A549 (cell line): ENCODE measurements at regions not wholly inside any gene's neighbourhood (a gene's known extent, or its start where the extent isn't known, plus 50 kb on each side); places are given as distances from the start of the nearest gene placed in this dataset.

ENCODE experiments used
- ATAC-seq, 2 experiments: fragments of 200-7000 bp in 1 of 2; fragments of >200 bp in 1 of 2; cut with Nextera tagmentation in 1 of 2; cut with Tn5 transposase in 1 of 2; 3 replicates each; pipeline versions ENCODE4 v1.8.0 to v1.9.1; 2018 to 2020; ENCODE audit warnings: mild to moderate bottlenecking in 1 of 2, moderate library complexity in 1 of 2
- CTCF ChIA-PET: fragments of 300-600 bp; sonication (Branson Sonifier 250); formaldehyde crosslinking; extraction: SDS; loops from one replicate; lab custom pipeline; 2021; ENCODE audit warnings: antibody characterized with exemption, inconsistent platforms; lab: Yijun Ruan, JAX
- POLR2A ChIA-PET: fragments of 350-600 bp; formaldehyde crosslinking; extraction: SDS; loops from one replicate; lab custom pipeline; 2021; ENCODE audit warnings: antibody characterized with exemption, inconsistent platforms; lab: Yijun Ruan, JAX
- DNase-seq, 2 experiments: peaks; one replicate each; pipeline versions ENCODE4 v3.0.0 to v3.0.0-alpha.2; 2011 to 2016; ENCODE audit warnings: low read depth in 1 of 2, low spot score in 1 of 2
- FAIRE-seq: peaks from 2 replicates; lab custom pipeline; 2011; peaks lifted over from hg19 to GRCh38; lab: Jason Lieb, UNC
- H3K27ac ChIP-seq, 2 experiments: fragments of >200 bp; sonication (Bioruptor Twin); formaldehyde crosslinking; 3 replicates each; pipeline ENCODE4 v1.5.1; 2016 to 2017
- H3K4me1 ChIP-seq: fragments of >200 bp; sonication (Bioruptor Twin); formaldehyde crosslinking; 3 replicates; pipeline ENCODE4 v1.6.1; 2016
- H3K4me2 ChIP-seq: fragments of >200 bp; sonication (Bioruptor Twin); formaldehyde crosslinking; 3 replicates; pipeline ENCODE4 v1.6.1; 2016
- H3K4me3 ChIP-seq: fragments of >200 bp; sonication (Bioruptor Twin); formaldehyde crosslinking; 3 replicates; pipeline ENCODE4 v1.5.1; 2016
- H3K9me3 ChIP-seq: fragments of >200 bp; sonication (Bioruptor Twin); formaldehyde crosslinking; 3 replicates; pipeline ENCODE4 v1.6.1; 2016
- BCL3 ChIP-seq: fragments of >200 bp; sonication (Bioruptor Twin); formaldehyde crosslinking; IDR thresholded peaks from 3 replicates; pipeline ENCODE4 v1.6.1; 2016
- BHLHE40 ChIP-seq: IDR thresholded peaks from 2 replicates; pipeline ENCODE4 v1.6.1; 2012; ENCODE audit warnings: low read depth, low read length, inconsistent platforms
- CEBPB ChIP-seq, 2 experiments: fragments of >200 bp in 1 of 2; sonication (Bioruptor Twin) in 1 of 2; formaldehyde crosslinking in 1 of 2; IDR thresholded peaks; 2 replicates each; pipeline ENCODE4 v1.6.1; 2012 to 2016
- ELK1 ChIP-seq: fragments of 150-350 bp; IDR thresholded peaks from 2 replicates; pipeline ENCODE4 v1.6.1; 2014; ENCODE audit warnings: low read depth, mild to moderate bottlenecking, low read length
- ESRRA ChIP-seq: fragments of 150-350 bp; IDR thresholded peaks from 2 replicates; pipeline ENCODE4 v1.6.1; 2014; ENCODE audit warnings: mild to moderate bottlenecking, low read length, borderline replicate concordance
- FOSB ChIP-seq: fragments of 250-450 bp; sonication (Bioruptor Pico); IDR thresholded peaks from 2 replicates; pipeline ENCODE4 v1.5.0; 2020; ENCODE audit warnings: mild to moderate bottlenecking, moderate library complexity
- GATA3 ChIP-seq: IDR thresholded peaks from 2 replicates; pipeline ENCODE4 v1.6.1; 2012; ENCODE audit warnings: borderline replicate concordance
- HEYL ChIP-seq: fragments of 250-450 bp; sonication (Bioruptor Pico); IDR thresholded peaks from 2 replicates; pipeline ENCODE4 v1.8.0; 2021; ENCODE audit warnings: mild to moderate bottlenecking, moderate library complexity
- HMGXB4 ChIP-seq: fragments of 250-450 bp; sonication (Bioruptor Pico); IDR thresholded peaks from 2 replicates; pipeline ENCODE4 v1.5.0; 2021; ENCODE audit warnings: mild to moderate bottlenecking, moderate library complexity, borderline replicate concordance
- HOXA7 ChIP-seq: fragments of 250-450 bp; sonication (Bioruptor Pico); IDR thresholded peaks from 2 replicates; pipeline ENCODE4 v1.5.0; 2020; ENCODE audit warnings: mild to moderate bottlenecking, moderate library complexity
- HOXB13 ChIP-seq: fragments of 250-450 bp; sonication (Bioruptor Pico); IDR thresholded peaks from 2 replicates; pipeline ENCODE4 v1.5.0; 2020; ENCODE audit warnings: low read depth, mild to moderate bottlenecking, moderate library complexity
- JUNB ChIP-seq: fragments of >200 bp; sonication (Bioruptor Twin); formaldehyde crosslinking; IDR thresholded peaks from 2 replicates; pipeline ENCODE4 v1.6.1; 2016
- KDM1A ChIP-seq: fragments of 200-600 bp; sonication (generic); IDR thresholded peaks from 2 replicates; pipeline ENCODE4 v1.6.1; 2016; ENCODE audit warnings: low read depth, mild to moderate bottlenecking
- KDM5A ChIP-seq: fragments of 200-600 bp; sonication (generic); IDR thresholded peaks from 2 replicates; pipeline ENCODE4 v1.6.1; 2016; ENCODE audit warnings: antibody characterized with exemption, mild to moderate bottlenecking
- MAZ ChIP-seq: fragments of 150-350 bp; IDR thresholded peaks from 2 replicates; pipeline ENCODE4 v1.6.1; 2014; ENCODE audit warnings: antibody characterized with exemption, low read depth, low read length, borderline replicate concordance
- PHF8 ChIP-seq: fragments of 200-600 bp; sonication (generic); IDR thresholded peaks from 2 replicates; pipeline ENCODE4 v1.6.1; 2016; ENCODE audit warnings: low read depth, mild to moderate bottlenecking, antibody characterized with exemption, moderate library complexity, borderline replicate concordance
- POLR2A ChIP-seq: IDR thresholded peaks from 2 replicates; pipeline ENCODE4 v1.6.1; 2012; ENCODE audit warnings: mild to moderate bottlenecking, low read length
- POLR2AphosphoS2 ChIP-seq: conservative IDR thresholded peaks from 2 replicates; pipeline ENCODE4 v1.6.1; 2012; ENCODE audit warnings: low read length, improper control_type of control experiment, inconsistent platforms
- RNF2 ChIP-seq: fragments of 200-600 bp; sonication (generic); IDR thresholded peaks from 2 replicates; pipeline ENCODE4 v1.6.1; 2016; ENCODE audit warnings: low read depth, mild to moderate bottlenecking, antibody characterized with exemption, moderate library complexity, borderline replicate concordance
- SREBF2 ChIP-seq: fragments of 450-650 bp; IDR thresholded peaks from 2 replicates; pipeline ENCODE4 v1.6.1; 2014; ENCODE audit warnings: mild to moderate bottlenecking, moderate library complexity
- WGBS: methylation state at CpG from one replicate; pipeline ENCODE4 v1.1.6; 2017; ENCODE audit errors: missing lambda C conversion rate; 5-methylcytosine and 5-hydroxymethylcytosine counted together
- TF ChIP-seq, protein P1 (sequence below): fragments of >200 bp; sonication (Bioruptor Twin); formaldehyde crosslinking; IDR thresholded peaks from 2 replicates; pipeline ENCODE4 v1.6.1; 2016
- TF ChIP-seq, protein P2 (sequence below): fragments of 250-450 bp; sonication (Bioruptor Pico); IDR thresholded peaks from 2 replicates; pipeline ENCODE4 v1.5.0; 2020; ENCODE audit warnings: low read depth, mild to moderate bottlenecking, moderate library complexity
- TF ChIP-seq, protein P3 (sequence below): IDR thresholded peaks from 2 replicates; pipeline ENCODE4 v1.6.1; 2012
- TF ChIP-seq, protein P4 (sequence below): fragments of 200-600 bp; sonication (generic); IDR thresholded peaks from 2 replicates; pipeline ENCODE4 v1.6.1; 2016; ENCODE audit warnings: antibody characterized with exemption, mild to moderate bottlenecking, moderate library complexity

DNA sequence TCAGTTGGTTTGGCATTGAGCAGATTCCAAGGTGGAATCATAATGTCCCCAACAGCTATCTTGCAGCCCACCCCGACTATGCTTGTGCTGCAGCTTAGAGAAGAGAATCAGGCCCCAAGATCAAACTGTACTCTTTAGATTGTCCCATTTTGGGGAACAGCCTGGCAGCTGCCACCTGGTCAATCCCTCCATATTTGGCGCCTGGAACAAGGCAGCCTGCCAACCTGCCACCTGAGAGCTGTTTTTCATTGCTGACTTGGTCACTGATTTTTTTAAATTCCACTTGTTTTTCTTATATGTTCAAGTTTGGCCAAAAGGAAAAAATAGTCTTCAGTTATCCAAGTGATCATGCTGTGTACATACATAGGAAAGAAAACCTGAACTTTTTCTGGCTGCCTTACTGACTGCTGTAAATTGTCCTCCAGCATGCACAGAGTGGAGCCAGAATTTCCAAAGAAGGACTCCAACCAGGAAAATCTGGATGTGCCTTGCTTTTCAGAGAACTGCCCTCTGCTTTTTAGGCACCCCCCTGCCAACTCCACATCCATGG is 504.2 kb downstream of the ENC1 start (continued):
- TF ChIP-seq POLR2AphosphoS2: no peak

DNA sequence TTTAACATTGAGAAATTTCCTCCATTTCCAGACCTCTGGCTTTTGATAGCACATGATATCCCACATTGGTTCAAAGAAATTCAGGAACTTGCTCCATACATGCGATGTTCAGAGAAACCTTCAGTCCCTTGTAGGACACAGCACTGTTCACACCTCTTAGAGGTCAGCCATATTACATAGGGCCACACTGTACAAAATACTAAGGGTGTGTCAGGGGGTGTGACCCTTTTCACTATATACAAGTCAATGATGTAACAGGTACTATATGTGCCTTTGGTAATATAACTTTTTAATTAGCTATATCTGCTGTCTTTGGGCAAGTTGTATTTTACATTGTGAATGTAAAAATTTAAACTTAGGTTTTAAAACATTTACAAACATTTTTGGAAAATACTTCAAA is 505.5 kb downstream of the ENC1 start:
- peaks cover 1% of the 10 kb centered on the region; the same call in 1 of the 3 replicates for H3K4me1 ChIP-seq
- TF ChIP-seq HOXB13 (CRISPR knock-in tag) (no peak), POLR2AphosphoS2 (no peak), BCL3 (no peak), RNF2 (no peak), KDM5A (no peak), FOSB (CRISPR knock-in tag) (no peak), KDM1A (no peak), HMGXB4 (CRISPR knock-in tag) (no peak), ESRRA (no peak), SREBF2 (no peak), BHLHE40 (no peak), HOXA7 (CRISPR knock-in tag) (no peak), GATA3 (no peak)
- TF ChIP-seq, protein P1, sequence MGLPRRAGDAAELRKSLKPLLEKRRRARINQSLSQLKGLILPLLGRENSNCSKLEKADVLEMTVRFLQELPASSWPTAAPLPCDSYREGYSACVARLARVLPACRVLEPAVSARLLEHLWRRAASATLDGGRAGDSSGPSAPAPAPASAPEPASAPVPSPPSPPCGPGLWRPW: no peak
- TF ChIP-seq, protein P2, sequence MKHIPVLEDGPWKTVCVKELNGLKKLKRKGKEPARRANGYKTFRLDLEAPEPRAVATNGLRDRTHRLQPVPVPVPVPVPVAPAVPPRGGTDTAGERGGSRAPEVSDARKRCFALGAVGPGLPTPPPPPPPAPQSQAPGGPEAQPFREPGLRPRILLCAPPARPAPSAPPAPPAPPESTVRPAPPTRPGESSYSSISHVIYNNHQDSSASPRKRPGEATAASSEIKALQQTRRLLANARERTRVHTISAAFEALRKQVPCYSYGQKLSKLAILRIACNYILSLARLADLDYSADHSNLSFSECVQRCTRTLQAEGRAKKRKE (CRISPR knock-in tag): no peak
- TF ChIP-seq, protein P3, sequence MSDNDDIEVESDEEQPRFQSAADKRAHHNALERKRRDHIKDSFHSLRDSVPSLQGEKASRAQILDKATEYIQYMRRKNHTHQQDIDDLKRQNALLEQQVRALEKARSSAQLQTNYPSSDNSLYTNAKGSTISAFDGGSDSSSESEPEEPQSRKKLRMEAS: no peak
- CTCF ChIA-PET: no interaction called here
- ATAC-seq (no peak), DNase-seq (no peak), FAIRE-seq (no peak)
- 83% methylated on average over 1 of the region's 1 CpG for WGBS
- no peak overlapping the region for H3K4me2 ChIP-seq
- H3K4me3 ChIP-seq: no peak overlapping the region
- no peak overlapping the region for H3K27ac ChIP-seq
- no peaks in the 10 kb centered on the region for H3K9me3 ChIP-seq
- POLR2A ChIA-PET: no interaction called here

DNA sequence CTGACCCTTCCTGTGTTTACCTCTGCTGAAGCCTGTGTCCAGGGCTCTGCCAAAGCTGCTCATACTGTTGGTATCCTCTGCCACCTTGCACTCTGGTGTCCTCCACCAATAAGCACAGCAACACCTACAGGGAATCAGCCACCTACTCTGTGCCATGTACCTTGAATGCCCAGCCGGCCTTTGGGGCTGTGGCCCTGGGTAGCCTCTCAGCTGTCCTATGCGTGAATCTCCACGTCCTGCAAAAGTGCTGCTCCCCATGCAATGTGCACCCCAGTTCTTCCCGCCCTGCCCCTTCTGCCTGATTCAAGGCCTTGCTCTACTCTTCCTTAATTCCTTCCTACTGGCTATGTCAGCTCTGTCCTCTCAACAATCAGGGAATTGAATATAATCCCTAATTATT is 506.5 kb downstream of the ARHGEF28 start:
- DNase-seq (no peak), FAIRE-seq (no peak), ATAC-seq (no peak)
- H3K4me2 ChIP-seq: no peak overlapping the region
- no peaks in the 10 kb centered on the region for H3K9me3 ChIP-seq
- H3K4me3 ChIP-seq: no peak overlapping the region
- ChIA-PET POLR2A (interaction anchor here (0.6 kb wide), 1 partner anchor 508 kb away, joined by 3 read pairs; no protein-coding TSS in a partner anchor), CTCF (interaction anchor here (1.3 kb wide), 1 partner anchor 10 kb away, joined by 6 read pairs; no protein-coding TSS in a partner anchor)
- WGBS: 86% methylated on average over 4 of the region's 4 CpGs
- H3K4me1 ChIP-seq: peaks cover 4% of the 10 kb centered on the region; the same call in 2 of the 3 replicates
- no peak for TF ChIP-seq CEBPB (IDR thresholded peaks at IDR 0.05)
- TF ChIP-seq ELK1: no peak
- TF ChIP-seq POLR2A: no peak
- no peak for TF ChIP-seq BCL3
- TF ChIP-seq MAZ: no peak
- no peak for TF ChIP-seq PHF8
- TF ChIP-seq, protein P4, sequence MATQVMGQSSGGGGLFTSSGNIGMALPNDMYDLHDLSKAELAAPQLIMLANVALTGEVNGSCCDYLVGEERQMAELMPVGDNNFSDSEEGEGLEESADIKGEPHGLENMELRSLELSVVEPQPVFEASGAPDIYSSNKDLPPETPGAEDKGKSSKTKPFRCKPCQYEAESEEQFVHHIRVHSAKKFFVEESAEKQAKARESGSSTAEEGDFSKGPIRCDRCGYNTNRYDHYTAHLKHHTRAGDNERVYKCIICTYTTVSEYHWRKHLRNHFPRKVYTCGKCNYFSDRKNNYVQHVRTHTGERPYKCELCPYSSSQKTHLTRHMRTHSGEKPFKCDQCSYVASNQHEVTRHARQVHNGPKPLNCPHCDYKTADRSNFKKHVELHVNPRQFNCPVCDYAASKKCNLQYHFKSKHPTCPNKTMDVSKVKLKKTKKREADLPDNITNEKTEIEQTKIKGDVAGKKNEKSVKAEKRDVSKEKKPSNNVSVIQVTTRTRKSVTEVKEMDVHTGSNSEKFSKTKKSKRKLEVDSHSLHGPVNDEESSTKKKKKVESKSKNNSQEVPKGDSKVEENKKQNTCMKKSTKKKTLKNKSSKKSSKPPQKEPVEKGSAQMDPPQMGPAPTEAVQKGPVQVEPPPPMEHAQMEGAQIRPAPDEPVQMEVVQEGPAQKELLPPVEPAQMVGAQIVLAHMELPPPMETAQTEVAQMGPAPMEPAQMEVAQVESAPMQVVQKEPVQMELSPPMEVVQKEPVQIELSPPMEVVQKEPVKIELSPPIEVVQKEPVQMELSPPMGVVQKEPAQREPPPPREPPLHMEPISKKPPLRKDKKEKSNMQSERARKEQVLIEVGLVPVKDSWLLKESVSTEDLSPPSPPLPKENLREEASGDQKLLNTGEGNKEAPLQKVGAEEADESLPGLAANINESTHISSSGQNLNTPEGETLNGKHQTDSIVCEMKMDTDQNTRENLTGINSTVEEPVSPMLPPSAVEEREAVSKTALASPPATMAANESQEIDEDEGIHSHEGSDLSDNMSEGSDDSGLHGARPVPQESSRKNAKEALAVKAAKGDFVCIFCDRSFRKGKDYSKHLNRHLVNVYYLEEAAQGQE: no peak
- TF ChIP-seq FOSB (CRISPR knock-in tag): no peak
- no peak for TF ChIP-seq HEYL (CRISPR knock-in tag)
- no peak for TF ChIP-seq BHLHE40
- no peak for TF ChIP-seq JUNB
- no peak overlapping the region for H3K27ac ChIP-seq
